ENCODE measurements at regions not wholly inside any gene's neighbourhood (a gene's known extent, or its start where the extent isn't known, plus 50 kb on each side); places are given as distances from the start of the nearest gene placed in this dataset.

GRCh38 chr1:70498666-70499065, 87.6 kb downstream of the CTH start:
- Histone ChIP-seq H3K4me1 (ENCODE audit: insufficient read depth) (no peaks in the 10 kb centered on the region), H3K27ac (no peak overlapping the region), H3K4me2 (no peak overlapping the region), H3K36me3 (replicated peaks; ENCODE audit: insufficient read depth, low read depth) (no peaks in the 10 kb centered on the region), H4K20me1 (ENCODE audit: insufficient read depth, poor library complexity, severe bottlenecking) (no peaks in the 10 kb centered on the region), H3K79me2 (no peaks in the 10 kb centered on the region), H2AFZ (no peak overlapping the region), H3K27me3 (no peaks in the 10 kb centered on the region), H3K4me3 (no peak overlapping the region), H3K9me2 (replicated peaks; ENCODE audit: insufficient read depth) (no peaks in the 10 kb centered on the region), H3K9me3 (ENCODE audit: low read depth) (no peaks in the 10 kb centered on the region)
- no peak for DNase-seq (ENCODE audit: low spot score)
- TF ChIP-seq EZH2phosphoT487 (IDR thresholded peaks at IDR 0.05; ENCODE audit: low read depth, severe bottlenecking, unreplicated experiment), result no peak
- no peak for TF ChIP-seq CTCF (IDR thresholded peaks at IDR 0.05; ENCODE audit: poor library complexity)
- no peak for TF ChIP-seq EZH2 (IDR thresholded peaks at IDR 0.05; ENCODE audit: borderline replicate concordance)
- WGBS (ENCODE audit: low lambda C conversion rate, missing lambda C conversion rate), result 39% methylated on average over 2 of the region's 2 CpGs

- Histone ChIP-seq H2AFZ (no peak overlapping the region), H3K36me3 (replicated peaks; ENCODE audit: insufficient read depth, low read depth) (no peaks in the 10 kb centered on the region), H3K27ac (no peak overlapping the region), H3K4me3 (no peak overlapping the region), H3K27me3 (no peaks in the 10 kb centered on the region), H4K20me1 (ENCODE audit: insufficient read depth, poor library complexity, severe bottlenecking) (no peaks in the 10 kb centered on the region), H3K9me3 (ENCODE audit: low read depth) (no peaks in the 10 kb centered on the region), H3K9me2 (replicated peaks; ENCODE audit: insufficient read depth) (no peaks in the 10 kb centered on the region), H3K4me1 (ENCODE audit: insufficient read depth) (peaks cover 3% of the 10 kb centered on the region), H3K79me2 (no peaks in the 10 kb centered on the region), H3K4me2 (no peak overlapping the region)
- no peak for TF ChIP-seq EZH2 (IDR thresholded peaks at IDR 0.05; ENCODE audit: borderline replicate concordance)
- no peak for TF ChIP-seq EZH2phosphoT487 (IDR thresholded peaks at IDR 0.05; ENCODE audit: low read depth, severe bottlenecking, unreplicated experiment)
- TF ChIP-seq CTCF (IDR thresholded peaks at IDR 0.05; ENCODE audit: poor library complexity), result no peak
- no peak for DNase-seq (ENCODE audit: low spot score)
- WGBS (ENCODE audit: low lambda C conversion rate, missing lambda C conversion rate), result 67% methylated on average over 1 of the region's 1 CpG
Measured at GRCh38 chr1:70499695-70500094, 88.6 kb downstream of the CTH start.

GRCh38 chr1:70503358-70503757, 92.3 kb downstream of the CTH start:
- Histone ChIP-seq H3K4me2 (no peak overlapping the region), H3K4me1 (ENCODE audit: insufficient read depth) (peaks cover 4% of the 10 kb centered on the region), H3K79me2 (no peaks in the 10 kb centered on the region), H3K9me2 (replicated peaks; ENCODE audit: insufficient read depth) (no peaks in the 10 kb centered on the region), H2AFZ (no peak overlapping the region), H3K4me3 (no peak overlapping the region), H3K27me3 (no peaks in the 10 kb centered on the region), H3K27ac (no peak overlapping the region), H3K36me3 (replicated peaks; ENCODE audit: insufficient read depth, low read depth) (no peaks in the 10 kb centered on the region), H3K9me3 (ENCODE audit: low read depth) (no peaks in the 10 kb centered on the region), H4K20me1 (ENCODE audit: insufficient read depth, poor library complexity, severe bottlenecking) (no peaks in the 10 kb centered on the region)
- no peak for DNase-seq (ENCODE audit: low spot score)
- WGBS (ENCODE audit: low lambda C conversion rate, missing lambda C conversion rate), result 89% methylated on average over 1 of the region's 1 CpG
- TF ChIP-seq CTCF (IDR thresholded peaks at IDR 0.05; ENCODE audit: poor library complexity) (no peak), EZH2phosphoT487 (IDR thresholded peaks at IDR 0.05; ENCODE audit: low read depth, severe bottlenecking, unreplicated experiment) (no peak), EZH2 (IDR thresholded peaks at IDR 0.05; ENCODE audit: borderline replicate concordance) (no peak)
